H1 (cell line): ENCODE measurements at regions not wholly inside any gene's neighbourhood (a gene's known extent, or its start where the extent isn't known, plus 50 kb on each side); places are given as distances from the start of the nearest gene placed in this dataset.
"Not testable (repeated sequence)": the region's sequence is repeated elsewhere in the genome, so short reads cannot be mapped to it uniquely, and the experiment has no call there.

Experiments used
- CTCF ChIA-PET: fragments of 300-600 bp; sonication (Branson Sonifier 250); formaldehyde crosslinking; loops from one replicate; lab custom pipeline; 2021; ENCODE audit not compliant: partially characterized antibody; lab: Charles Lee
- POLR2A ChIA-PET: fragments of 300-600 bp; sonication (Branson Sonifier 250); formaldehyde crosslinking; loops from one replicate; lab custom pipeline; 2021; ENCODE audit warnings: inconsistent platforms; ENCODE audit not compliant: partially characterized antibody; lab: Charles Lee
- DNase-seq, 2 experiments: peaks; one replicate each; pipeline versions ENCODE4 v3.0.0 to v3.0.0-alpha.2; 2010 to 2022; ENCODE audit warnings: low spot score in 2 of 2, low read depth in 1 of 2, mixed read lengths in 1 of 2
- FAIRE-seq: peaks from 2 replicates; lab custom pipeline; 2011; peaks lifted over from hg19 to GRCh38; lab: Jason Lieb, UNC
- H2AFZ ChIP-seq: 2 replicates; pipeline ENCODE4 v1.8.1; 2012; ENCODE audit warnings: low read length, inconsistent platforms
- H2AK5ac ChIP-seq: 2 replicates; pipeline ENCODE4 v1.6.1; 2013; ENCODE audit warnings: low read depth, low read length
- H2BK120ac ChIP-seq: replicated peaks from 2 replicates; pipeline ENCODE3; 2013; ENCODE audit warnings: low read depth, low read length, inconsistent platforms
- H2BK12ac ChIP-seq: 2 replicates; pipeline ENCODE4 v1.6.1; 2013; ENCODE audit warnings: low read depth, low read length
- H2BK15ac ChIP-seq: 2 replicates; pipeline ENCODE4 v1.6.1; 2013; ENCODE audit warnings: low read length
- H2BK20ac ChIP-seq: 2 replicates; pipeline ENCODE4 v1.6.1; 2013; ENCODE audit warnings: low read length
- H2BK5ac ChIP-seq: 2 replicates; pipeline ENCODE4 v1.6.1; 2013; ENCODE audit warnings: low read depth, low read length
- H3K14ac ChIP-seq: 2 replicates; pipeline ENCODE4 v1.6.1; 2013; ENCODE audit warnings: inconsistent platforms; ENCODE audit not compliant: insufficient read length
- H3K18ac ChIP-seq: 2 replicates; pipeline ENCODE4 v1.6.1; 2013; ENCODE audit warnings: low read length; ENCODE audit errors: extremely low read depth
- H3K23ac ChIP-seq: 2 replicates; pipeline ENCODE4 v1.6.1; 2013; ENCODE audit warnings: inconsistent platforms; ENCODE audit not compliant: insufficient read length
- H3K23me2 ChIP-seq: 2 replicates; pipeline ENCODE4 v1.6.1; 2013; ENCODE audit warnings: low read depth, low read length
- H3K27ac ChIP-seq: 2 replicates; pipeline ENCODE4 v1.6.1; 2011; ENCODE audit warnings: low read depth, low read length, inconsistent platforms
- H3K27me3 ChIP-seq, 4 experiments: replicated peaks in 1 of 4; 1 replicate in 1 of 4; 2 replicates in 3 of 4; pipeline versions ENCODE4 v1.6.1 to v1.8.1; 2011 to 2013; ENCODE audit warnings: low read length in 3 of 4, mild to moderate bottlenecking in 3 of 4, inconsistent platforms in 2 of 4, mixed read lengths in 2 of 4, moderate library complexity in 1 of 4; ENCODE audit not compliant: control insufficient read depth in 3 of 4, insufficient read depth in 3 of 4; ENCODE audit errors: extremely low read depth in 1 of 4
- H3K36me3 ChIP-seq, 4 experiments: 2 replicates each; pipeline versions ENCODE4 v1.6.1 to v1.8.1; 2011 to 2013; ENCODE audit warnings: mild to moderate bottlenecking in 4 of 4, low read length in 3 of 4, moderate library complexity in 2 of 4, control low read depth in 1 of 4, inconsistent platforms in 1 of 4; ENCODE audit not compliant: insufficient read depth in 4 of 4, control insufficient read depth in 2 of 4
- H3K4ac ChIP-seq: replicated peaks from 2 replicates; pipeline ENCODE3; 2013; ENCODE audit warnings: low read length, low read depth, mixed read lengths, inconsistent platforms; ENCODE audit not compliant: insufficient read length
- H3K4me1 ChIP-seq, 4 experiments: replicated peaks in 1 of 4; 1 replicate in 1 of 4; 2 replicates in 3 of 4; pipeline versions ENCODE4 v1.6.1 to v1.8.1; 2011 to 2013; ENCODE audit warnings: low read length in 3 of 4, inconsistent platforms in 2 of 4, mixed read lengths in 1 of 4; ENCODE audit not compliant: insufficient read depth in 4 of 4, control insufficient read depth in 3 of 4
- H3K4me2 ChIP-seq, 2 experiments: 2 replicates each; pipeline versions ENCODE4 v1.6.1 to v1.8.1; 2011 to 2013; ENCODE audit warnings: low read depth in 2 of 2, low read length in 2 of 2, control low read depth in 1 of 2, inconsistent platforms in 1 of 2, mild to moderate bottlenecking in 1 of 2; ENCODE audit not compliant: insufficient read depth in 1 of 2
- H3K4me3 ChIP-seq, 4 experiments: fragments of 200-600, 300-600 bp in 1 of 4; sonication (generic), shearing (Covaris generic), sonication (Bioruptor Twin) in 1 of 4; 2 replicates each; pipeline versions ENCODE4 v1.5.1 to v1.8.1; 2011 to 2016; ENCODE audit warnings: low read length in 4 of 4, low read depth in 3 of 4, control low read depth in 2 of 4, inconsistent platforms in 2 of 4, mild to moderate bottlenecking in 2 of 4, mixed read lengths in 1 of 4, moderate library complexity in 1 of 4; ENCODE audit not compliant: insufficient read depth in 2 of 4; ENCODE audit errors: extremely low read depth in 1 of 4
- H3K56ac ChIP-seq: replicated peaks from 2 replicates; pipeline ENCODE3; 2013; ENCODE audit warnings: low read depth, mild to moderate bottlenecking, mixed read lengths, low read length, inconsistent platforms; ENCODE audit not compliant: insufficient read length
- H3K79me1 ChIP-seq: 2 replicates; pipeline ENCODE4 v1.6.1; 2013; ENCODE audit warnings: low read depth, low read length, control low read depth
- H3K79me2 ChIP-seq, 2 experiments: 2 replicates each; pipeline versions ENCODE4 v1.6.1 to v1.8.1; 2012 to 2013; ENCODE audit warnings: low read length in 2 of 2, mild to moderate bottlenecking in 2 of 2, inconsistent platforms in 1 of 2; ENCODE audit not compliant: insufficient read depth in 2 of 2, control insufficient read depth in 1 of 2
- H3K9ac ChIP-seq, 4 experiments: replicated peaks in 1 of 4; 1 replicate in 1 of 4; 2 replicates in 3 of 4; pipeline versions ENCODE4 v1.6.1 to v1.8.1; 2011 to 2013; ENCODE audit warnings: low read depth in 3 of 4, low read length in 3 of 4, control low read depth in 2 of 4, mild to moderate bottlenecking in 2 of 4, moderate library complexity in 2 of 4, inconsistent platforms in 1 of 4; ENCODE audit errors: extremely low read depth in 1 of 4
- H3K9me3 ChIP-seq, 2 experiments: 2 replicates each; pipeline versions ENCODE4 v1.6.1 to v1.8.1; 2012 to 2013; ENCODE audit warnings: mild to moderate bottlenecking in 2 of 2, moderate library complexity in 2 of 2, control low read depth in 1 of 2, inconsistent platforms in 1 of 2, low read depth in 1 of 2, low read length in 1 of 2, mixed read lengths in 1 of 2; ENCODE audit not compliant: insufficient read depth in 2 of 2
- H4K20me1 ChIP-seq, 2 experiments: replicated peaks in 1 of 2; 2 replicates each; pipeline versions ENCODE3 to v1.8.1; 2011 to 2013; ENCODE audit warnings: inconsistent platforms in 2 of 2, low read length in 2 of 2, mild to moderate bottlenecking in 1 of 2; ENCODE audit not compliant: insufficient read depth in 2 of 2, control insufficient read depth in 1 of 2
- H4K5ac ChIP-seq: 2 replicates; pipeline ENCODE4 v1.6.1; 2013; ENCODE audit warnings: low read length, low read depth, mixed read lengths, inconsistent platforms; ENCODE audit not compliant: insufficient read length
- H4K8ac ChIP-seq: 2 replicates; pipeline ENCODE4 v1.8.0; 2013; ENCODE audit warnings: mild to moderate bottlenecking, moderate library complexity, low read length, inconsistent platforms; ENCODE audit not compliant: insufficient read depth; ENCODE audit errors: extremely low read depth
- H4K91ac ChIP-seq: replicated peaks from 2 replicates; pipeline ENCODE3; 2013; ENCODE audit warnings: low read length, mixed read lengths, inconsistent platforms; ENCODE audit not compliant: insufficient read length
- WGBS, 2 experiments: shearing (Covaris generic) in 1 of 2; methylation state at CpG; one replicate each; pipeline versions ENCODE4 v1.1.6 to v1.1.7; 2013 to 2015; ENCODE audit warnings: low lambda C conversion rate in 2 of 2, mixed read lengths in 2 of 2, inconsistent platforms in 1 of 2, low coverage in 1 of 2, missing lambda C conversion rate in 1 of 2; ENCODE audit not compliant: insufficient replicate concordance in 2 of 2, insufficient coverage in 1 of 2, insufficient read length in 1 of 2; ENCODE audit errors: extremely low coverage in 1 of 2, missing lambda C conversion rate in 1 of 2; 5-methylcytosine and 5-hydroxymethylcytosine counted together
- TF ChIP-seq, protein P1 (sequence below): IDR thresholded peaks from 2 replicates; pipeline ENCODE4 v1.6.1; 2011; ENCODE audit warnings: low read depth, mild to moderate bottlenecking, low read length; ENCODE audit not compliant: insufficient read depth

DNA sequence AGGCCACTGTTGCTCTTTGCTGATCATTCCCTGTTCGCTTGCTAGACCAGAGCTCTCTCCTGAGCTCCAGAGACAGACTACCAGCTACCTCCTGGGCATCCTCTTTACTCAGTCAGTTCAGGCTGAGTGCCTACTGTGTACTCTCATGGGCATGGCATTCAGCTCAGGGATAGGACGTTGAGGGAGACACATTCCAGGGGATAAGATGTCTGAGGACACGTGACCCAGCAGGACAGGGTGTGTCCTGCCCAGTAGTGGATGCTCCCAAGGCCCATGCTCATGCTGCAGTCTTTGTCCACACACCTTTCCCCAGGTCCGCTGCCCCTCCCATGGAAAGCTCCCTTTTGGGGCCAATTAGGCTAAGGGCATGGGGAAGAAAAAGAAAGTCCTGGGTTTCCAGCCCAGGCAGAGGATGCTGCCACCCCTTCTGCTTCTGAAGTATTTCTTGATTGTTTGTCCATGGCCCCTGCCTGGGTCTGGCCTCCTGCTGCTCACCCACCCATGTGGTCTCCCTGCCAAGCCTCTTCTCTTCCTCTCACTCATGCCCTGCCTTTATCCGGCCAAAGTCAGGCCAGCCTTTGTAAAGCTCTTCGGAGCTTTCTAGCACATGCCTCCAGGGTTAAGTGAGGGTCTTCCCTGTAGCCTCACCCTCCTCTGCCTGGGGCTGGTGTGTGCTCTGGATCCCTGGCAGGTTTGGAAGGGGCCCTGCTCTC lies 60.5 kb upstream of the PITX1 start (continued):
- TF ChIP-seq, protein P1, sequence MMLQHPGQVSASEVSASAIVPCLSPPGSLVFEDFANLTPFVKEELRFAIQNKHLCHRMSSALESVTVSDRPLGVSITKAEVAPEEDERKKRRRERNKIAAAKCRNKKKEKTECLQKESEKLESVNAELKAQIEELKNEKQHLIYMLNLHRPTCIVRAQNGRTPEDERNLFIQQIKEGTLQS, result no peak

DNA sequence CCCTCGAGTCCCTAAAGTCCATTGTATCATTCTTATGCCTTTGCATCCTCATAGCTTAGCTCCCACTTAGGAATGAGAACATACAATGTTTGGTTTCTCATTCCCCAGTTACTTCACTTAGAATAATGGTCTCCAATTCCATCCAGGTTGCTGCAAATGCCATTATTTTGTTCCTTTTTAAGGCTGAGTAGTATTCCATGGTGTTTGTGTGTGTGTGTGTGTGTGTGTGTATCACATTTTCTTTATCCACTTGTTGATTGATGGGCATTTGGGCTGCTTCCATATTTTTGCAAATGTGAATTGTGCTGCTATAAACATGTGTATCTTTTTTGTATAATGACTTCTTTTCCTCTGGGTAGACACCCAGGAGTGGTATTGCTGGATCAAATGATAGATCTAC lies 59.5 kb upstream of the PITX1 start:
- H3K4me3 ChIP-seq, H4K20me1 ChIP-seq, H3K27me3 ChIP-seq, POLR2A ChIA-PET, H2BK120ac ChIP-seq, H3K9ac ChIP-seq, H3K36me3 ChIP-seq, H2BK5ac ChIP-seq, H3K18ac ChIP-seq, H3K79me2 ChIP-seq, H3K14ac ChIP-seq, H3K23me2 ChIP-seq, H3K4ac ChIP-seq, H4K8ac ChIP-seq, FAIRE-seq, H3K4me2 ChIP-seq, H3K79me1 ChIP-seq, H3K56ac ChIP-seq, H2AK5ac ChIP-seq, DNase-seq, H3K27ac ChIP-seq, H3K23ac ChIP-seq, H4K91ac ChIP-seq, H2BK15ac ChIP-seq, H3K9me3 ChIP-seq, H2BK20ac ChIP-seq, H2AFZ ChIP-seq, H4K5ac ChIP-seq, H3K4me1 ChIP-seq, H2BK12ac ChIP-seq: not testable (repeated sequence)
- 82% methylated on average over 1 of the region's 1 CpG; no CpG with 5 or more reads in 1 of the 2 experiments for WGBS, 2 experiments
- CTCF ChIA-PET, result interaction anchor here (0.6 to 1.3 kb wide), 5 partner anchors 19 to 947 kb away, joined by 3 to 5 read pairs (median 3); no protein-coding TSS in a partner anchor
